Endothelial cell of umbilical vein (primary cell): ENCODE measurements at regions not wholly inside any gene's neighbourhood (a gene's known extent, or its start where the extent isn't known, plus 50 kb on each side); places are given as distances from the start of the nearest gene placed in this dataset.

Experiments
- BruUV-seq: library from RNA; stranded (reverse); fragments of 400-500 nt; replicated peaks from 2 replicates; lab custom pipeline; 2021; lab: Mats Ljungman, UMichigan
- CTCF ChIA-PET: fragments of 300-600, 350-600 bp; sonication (Branson Sonifier 250); formaldehyde crosslinking; loops from one replicate; lab custom pipeline; 2021; ENCODE audit warnings: antibody characterized with exemption, inconsistent platforms; lab: Charles Lee
- POLR2A ChIA-PET: fragments of 300-600, 350-600 bp; sonication (Branson Sonifier 250); formaldehyde crosslinking; loops from one replicate; lab custom pipeline; 2021; ENCODE audit warnings: antibody characterized with exemption, inconsistent platforms; lab: Charles Lee
- DNase-seq: peaks from one replicate; pipeline ENCODE4 v3.0.0-alpha.2; 2011; ENCODE audit warnings: low read depth, low spot score
- FAIRE-seq: peaks from 2 replicates; lab custom pipeline; 2011; peaks lifted over from hg19 to GRCh38; lab: Jason Lieb, UNC
- H2AFZ ChIP-seq: 2 replicates; pipeline ENCODE4 v1.6.0; 2012; ENCODE audit warnings: low read depth, low read length, control low read depth, inconsistent platforms
- H3K27ac ChIP-seq: 2 replicates; pipeline ENCODE4 v1.5.1; 2011; ENCODE audit warnings: low read depth, mild to moderate bottlenecking, control low read depth, low read length, moderate library complexity; ENCODE audit not compliant: insufficient read depth
- H3K27me3 ChIP-seq, 2 experiments: 2 replicates each; pipeline versions ENCODE4 v1.6.0 to v1.6.1; 2011; ENCODE audit warnings: low read length in 2 of 2, mixed read lengths in 1 of 2; ENCODE audit not compliant: control insufficient read depth in 2 of 2, insufficient read depth in 2 of 2
- H3K36me3 ChIP-seq, 2 experiments: 2 replicates in 1 of 2; 3 replicates in 1 of 2; pipeline ENCODE4 v1.5.1; 2011; ENCODE audit warnings: low read length in 2 of 2, mild to moderate bottlenecking in 1 of 2, moderate library complexity in 1 of 2; ENCODE audit not compliant: control insufficient read depth in 2 of 2, insufficient read depth in 2 of 2; ENCODE audit errors: extremely low read depth in 1 of 2
- H3K4me1 ChIP-seq: 3 replicates; pipeline ENCODE4 v1.5.1; 2011; ENCODE audit warnings: mild to moderate bottlenecking, low read length; ENCODE audit not compliant: control insufficient read depth, insufficient read depth; ENCODE audit errors: extremely low read depth
- H3K4me2 ChIP-seq: 2 replicates; pipeline ENCODE4 v1.6.1; 2011; ENCODE audit warnings: low read length, control low read depth, mixed read lengths; ENCODE audit not compliant: insufficient read depth
- H3K4me3 ChIP-seq, 3 experiments: fragments of 200-600 bp in 1 of 3; sonication (generic), shearing (Covaris generic) in 1 of 3; replicated peaks in 1 of 3; 2 replicates each; pipeline ENCODE4 v1.5.1; 2011 to 2016; ENCODE audit warnings: control low read depth in 3 of 3, low read length in 3 of 3, mild to moderate bottlenecking in 2 of 3, inconsistent platforms in 1 of 3, low read depth in 1 of 3, moderate library complexity in 1 of 3; ENCODE audit not compliant: insufficient read depth in 1 of 3
- H3K79me2 ChIP-seq: 2 replicates; pipeline ENCODE4 v1.6.0; 2012; ENCODE audit warnings: low read length, inconsistent platforms; ENCODE audit not compliant: control insufficient read depth, insufficient read depth
- H3K9ac ChIP-seq: replicated peaks from 2 replicates; pipeline ENCODE3; 2011; ENCODE audit warnings: low read length, control low read depth; ENCODE audit not compliant: insufficient read depth; ENCODE audit errors: extremely low read depth
- H3K9me1 ChIP-seq: replicated peaks from 3 replicates; pipeline ENCODE4 v1.6.0; 2011; ENCODE audit warnings: mild to moderate bottlenecking, low read length; ENCODE audit not compliant: control insufficient read depth, insufficient read depth; ENCODE audit errors: extremely low read depth
- H3K9me3 ChIP-seq: replicated peaks from 2 replicates; pipeline ENCODE4 v1.5.1; 2012; ENCODE audit warnings: low read length, inconsistent platforms; ENCODE audit not compliant: control insufficient read depth, insufficient read depth
- H4K20me1 ChIP-seq: replicated peaks from 2 replicates; pipeline ENCODE3; 2011; ENCODE audit warnings: mild to moderate bottlenecking, low read length; ENCODE audit not compliant: control insufficient read depth, insufficient read depth; ENCODE audit errors: extremely low read depth
- CTCF ChIP-seq, 2 donors: IDR thresholded peaks; 1 replicate in 1 of 2; 2 replicates in 1 of 2; pipeline ENCODE4 v1.5.1; 2011; ENCODE audit warnings: low read length in 2 of 2, mild to moderate bottlenecking in 2 of 2, moderate library complexity in 2 of 2, control low read depth in 1 of 2, inconsistent platforms in 1 of 2, low read depth in 1 of 2; ENCODE audit not compliant: insufficient read depth in 1 of 2; ENCODE audit errors: extremely low read depth in 1 of 2
- EZH2 ChIP-seq: IDR thresholded peaks from 2 replicates; pipeline ENCODE4 v1.6.1; 2012; ENCODE audit warnings: borderline replicate concordance, low read depth, mild to moderate bottlenecking, moderate library complexity, low read length, inconsistent platforms; ENCODE audit not compliant: severe bottlenecking
- FOS ChIP-seq: IDR thresholded peaks from 2 replicates; pipeline ENCODE4 v1.6.1; 2011; ENCODE audit warnings: mild to moderate bottlenecking, low read length, moderate library complexity, borderline replicate concordance; ENCODE audit not compliant: insufficient read depth
- GATA2 ChIP-seq: IDR thresholded peaks from 2 replicates; pipeline ENCODE4 v1.7.0; 2011; ENCODE audit warnings: low read depth, mild to moderate bottlenecking, moderate library complexity, mixed read lengths, low read length; ENCODE audit not compliant: insufficient read length, insufficient read depth
- JUN ChIP-seq: IDR thresholded peaks from 2 replicates; pipeline ENCODE4 v1.6.1; 2011; ENCODE audit warnings: borderline replicate concordance, low read depth; ENCODE audit not compliant: insufficient read length, insufficient read depth
- MAX ChIP-seq: IDR thresholded peaks from 2 replicates; pipeline ENCODE4 v1.6.1; 2011; ENCODE audit not compliant: insufficient read depth, insufficient read length
- MYC ChIP-seq: IDR thresholded peaks from one replicate; pipeline ENCODE4 v1.6.1; 2011; ENCODE audit warnings: mild to moderate bottlenecking, low read depth, low read length
- POLR2A ChIP-seq: IDR thresholded peaks from 2 replicates; pipeline ENCODE4 v1.6.1; 2012; ENCODE audit warnings: low read depth, mild to moderate bottlenecking, control low read depth, low read length
- POLR2AphosphoS5 ChIP-seq: IDR thresholded peaks from 2 replicates; pipeline ENCODE4 v1.6.1; 2012; ENCODE audit warnings: low read depth, mild to moderate bottlenecking, control low read depth, low read length, moderate library complexity; ENCODE audit not compliant: insufficient read depth
- dilution Hi-C: fragments of 300-500 bp; cut with MboI; formaldehyde crosslinking; loops from one replicate; pipeline ENCODE4 v1.15.0; 2019; ENCODE audit warnings: low sequenced_read_pairs; ENCODE audit not compliant: extremely low pct_ligation_motif_present
- intact Hi-C: fragments of 100-400 bp; cut with micrococcal nuclease; formaldehyde crosslinking; loops from one replicate; pipeline ENCODE4 v1.10.0; 2022

- no peaks in the 10 kb centered on the region for H3K79me2 ChIP-seq
- intact Hi-C loops: no loop called here
- H3K4me2 ChIP-seq: no peak overlapping the region
- FAIRE-seq (no peak), DNase-seq (no peak)
- H3K36me3 ChIP-seq: no peaks in the 10 kb centered on the region
- H2AFZ ChIP-seq: no peak overlapping the region
- H3K9me3 ChIP-seq: no peaks in the 10 kb centered on the region
- H4K20me1 ChIP-seq: no peaks in the 10 kb centered on the region
- H3K9ac ChIP-seq: no peak overlapping the region
- no peak overlapping the region for H3K27ac ChIP-seq
- ChIA-PET CTCF (no interaction called here), POLR2A (no interaction called here)
- no peak for TF ChIP-seq FOS
- TF ChIP-seq JUN: no peak
- no peak for TF ChIP-seq CTCF (IDR thresholded peaks at IDR 0.05; ENCODE audit: extremely low read depth in 1 of 2, insufficient read depth in 1 of 2, low read depth in 1 of 2, low read length in 2 of 2)
- TF ChIP-seq MYC: no peak
- TF ChIP-seq MAX: no peak
- TF ChIP-seq POLR2AphosphoS5: no peak
- TF ChIP-seq EZH2: no peak
- TF ChIP-seq GATA2: no peak
- no peak for TF ChIP-seq POLR2A
- H3K9me1 ChIP-seq: no peaks in the 10 kb centered on the region
- no peak overlapping the region for H3K4me3 ChIP-seq
- no TSS peak for BruUV-seq
- H3K4me1 ChIP-seq: no peaks in the 10 kb centered on the region
- no peaks in the 10 kb centered on the region for H3K27me3 ChIP-seq
- dilution Hi-C loops: no loop called here
Observed at GRCh38 chr4:23422878-23423277, 467.0 kb downstream of the PPARGC1A start.
